ENCODE measurements at regions not wholly inside any gene's neighbourhood (a gene's known extent, or its start where the extent isn't known, plus 50 kb on each side); places are given as distances from the start of the nearest gene placed in this dataset.
A peak's percentile ranks its signal among the peaks of the same experiment; 100 is the strongest.

DNA sequence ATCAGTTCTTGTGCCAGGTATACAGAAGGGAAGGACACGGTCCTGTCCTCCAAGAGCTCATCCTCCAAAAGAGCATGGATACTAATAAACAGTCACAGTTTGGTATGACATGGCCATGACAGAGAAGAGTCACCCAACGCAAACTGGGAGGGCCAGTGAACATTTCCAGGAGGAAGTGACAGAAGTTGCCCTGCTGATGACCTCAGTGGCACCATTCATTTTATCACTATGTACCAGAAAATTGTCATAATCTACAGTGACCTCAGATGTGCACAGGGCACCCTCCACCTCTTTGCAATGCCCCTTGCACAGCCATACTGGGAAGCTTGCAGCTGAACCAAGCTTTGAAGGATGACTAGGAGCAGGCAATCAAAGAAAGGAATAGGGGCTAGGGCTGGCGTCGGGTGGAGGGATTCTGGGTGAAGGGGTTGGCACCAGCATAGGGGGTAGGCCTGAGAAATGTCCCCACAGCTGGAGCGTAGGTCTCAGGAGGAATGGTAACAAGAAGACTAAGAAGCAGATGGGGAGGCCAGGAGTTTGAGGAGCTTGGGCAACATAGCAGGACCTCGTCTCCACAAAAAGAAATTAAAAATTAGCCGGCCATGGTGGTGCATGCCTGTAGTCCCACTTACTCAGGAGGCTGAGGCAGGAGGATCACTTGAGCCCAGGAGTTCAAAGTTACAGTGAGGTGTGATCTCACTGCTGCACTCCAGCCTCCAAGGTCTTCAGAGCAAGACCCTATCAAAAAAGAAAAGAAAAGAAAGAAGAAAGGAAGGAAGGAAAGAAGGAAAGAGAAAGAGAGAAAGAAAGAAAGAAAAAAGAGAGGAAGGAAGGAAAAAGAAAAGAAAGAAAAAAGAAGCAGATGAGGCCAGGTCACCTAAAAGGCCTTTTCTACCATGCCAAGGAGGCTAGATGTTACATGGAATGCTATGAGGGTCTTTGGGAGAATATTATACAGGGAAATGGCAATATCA, 65.3 kb upstream of the SNX9 start:
- TF ChIP-seq, protein P1, sequence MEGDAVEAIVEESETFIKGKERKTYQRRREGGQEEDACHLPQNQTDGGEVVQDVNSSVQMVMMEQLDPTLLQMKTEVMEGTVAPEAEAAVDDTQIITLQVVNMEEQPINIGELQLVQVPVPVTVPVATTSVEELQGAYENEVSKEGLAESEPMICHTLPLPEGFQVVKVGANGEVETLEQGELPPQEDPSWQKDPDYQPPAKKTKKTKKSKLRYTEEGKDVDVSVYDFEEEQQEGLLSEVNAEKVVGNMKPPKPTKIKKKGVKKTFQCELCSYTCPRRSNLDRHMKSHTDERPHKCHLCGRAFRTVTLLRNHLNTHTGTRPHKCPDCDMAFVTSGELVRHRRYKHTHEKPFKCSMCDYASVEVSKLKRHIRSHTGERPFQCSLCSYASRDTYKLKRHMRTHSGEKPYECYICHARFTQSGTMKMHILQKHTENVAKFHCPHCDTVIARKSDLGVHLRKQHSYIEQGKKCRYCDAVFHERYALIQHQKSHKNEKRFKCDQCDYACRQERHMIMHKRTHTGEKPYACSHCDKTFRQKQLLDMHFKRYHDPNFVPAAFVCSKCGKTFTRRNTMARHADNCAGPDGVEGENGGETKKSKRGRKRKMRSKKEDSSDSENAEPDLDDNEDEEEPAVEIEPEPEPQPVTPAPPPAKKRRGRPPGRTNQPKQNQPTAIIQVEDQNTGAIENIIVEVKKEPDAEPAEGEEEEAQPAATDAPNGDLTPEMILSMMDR (conservative IDR thresholded peaks at IDR 0.05; ENCODE audit: control insufficient read depth, insufficient read depth, low read depth, low read length) = no peak
- no peak for DNase-seq (ENCODE audit: low read depth)
- H3K4me3 ChIP-seq (ENCODE audit: control insufficient read depth, low read depth, low read length) = no peak overlapping the region

DNA sequence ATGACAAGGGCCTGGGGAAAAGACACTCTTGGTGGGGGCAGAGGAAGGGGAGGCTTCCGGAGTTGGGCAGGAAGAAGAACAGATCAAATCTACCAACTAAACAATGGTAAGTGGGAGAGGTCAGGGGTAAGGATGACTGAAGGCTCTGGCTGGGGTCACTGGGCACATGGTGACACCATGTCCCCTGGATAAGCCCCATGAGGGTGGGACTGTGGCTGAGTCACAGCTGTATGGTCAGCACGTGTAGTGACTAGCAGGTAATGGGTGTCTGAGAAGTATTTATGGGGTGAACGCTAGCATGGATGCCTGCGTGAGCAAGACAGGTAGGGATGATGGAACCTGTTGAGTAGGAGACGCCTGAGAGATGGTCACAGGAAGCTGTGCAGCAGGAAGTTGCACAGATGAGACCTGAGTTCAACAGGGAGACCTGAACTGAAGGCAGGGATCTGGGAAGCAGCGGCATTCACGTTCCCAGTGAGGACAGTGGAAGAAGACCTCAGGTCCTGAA, 64.5 kb upstream of the SNX9 start:
- TF ChIP-seq, protein P1 (conservative IDR thresholded peaks at IDR 0.05; ENCODE audit: control insufficient read depth, insufficient read depth, low read depth, low read length) = no peak
- DNase-seq (ENCODE audit: low read depth) = no peak

DNA sequence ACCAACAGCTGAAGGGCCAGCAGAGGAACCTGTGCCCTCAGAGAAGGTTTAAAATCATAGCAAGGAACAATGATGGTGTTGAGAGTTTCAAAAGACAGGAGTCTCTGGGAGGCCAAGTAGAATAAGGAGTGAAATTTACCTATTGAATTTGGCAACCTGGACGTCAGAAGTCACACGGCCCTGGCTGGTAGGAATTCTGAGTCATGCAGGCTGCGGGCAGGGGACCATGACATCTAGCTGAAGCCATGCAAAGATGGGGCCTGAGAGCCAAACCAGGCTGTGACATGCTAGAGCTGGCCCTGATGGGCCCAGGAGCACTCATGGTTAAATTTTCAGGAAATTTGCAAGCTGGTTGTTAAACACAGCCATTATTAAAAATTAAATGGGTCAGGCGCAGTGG, 64.0 kb upstream of the SNX9 start:
- H3K4me3 ChIP-seq (ENCODE audit: control insufficient read depth, low read depth, low read length) = no peak overlapping the region
- DNase-seq (ENCODE audit: low read depth) = no peak
- TF ChIP-seq, protein P1 (conservative IDR thresholded peaks at IDR 0.05; ENCODE audit: control insufficient read depth, insufficient read depth, low read depth, low read length) = no peak

More for the DNA sequence above, 64.5 kb upstream of the SNX9 start:
- H3K4me3 ChIP-seq (ENCODE audit: control insufficient read depth, low read depth, low read length) = no peak overlapping the region

DNA sequence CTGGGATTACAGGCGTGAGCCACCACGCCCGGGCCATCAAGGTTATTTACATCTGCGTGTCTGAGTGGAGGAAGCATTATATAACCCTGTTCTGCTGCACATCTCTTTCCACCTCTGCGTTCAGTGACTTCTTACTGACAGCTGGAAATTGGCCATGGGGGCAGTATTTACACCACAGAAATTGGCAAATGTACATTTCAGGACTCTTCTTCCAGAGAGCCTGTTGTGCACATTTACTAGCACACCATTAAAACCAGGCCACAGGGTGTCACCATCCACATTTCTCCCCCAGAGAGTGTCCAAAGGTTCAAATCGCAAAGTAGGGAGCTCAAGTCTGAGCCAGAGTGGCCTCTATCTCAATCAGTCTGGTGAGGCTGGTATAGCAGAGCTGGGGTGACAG, 62.9 kb upstream of the SNX9 start:
- DNase-seq (ENCODE audit: low read depth) = no peak
- no peak overlapping the region for H3K4me3 ChIP-seq (ENCODE audit: control insufficient read depth, low read depth, low read length)
- TF ChIP-seq, protein P1 (conservative IDR thresholded peaks at IDR 0.05; ENCODE audit: control insufficient read depth, insufficient read depth, low read depth, low read length) = no peak

DNA sequence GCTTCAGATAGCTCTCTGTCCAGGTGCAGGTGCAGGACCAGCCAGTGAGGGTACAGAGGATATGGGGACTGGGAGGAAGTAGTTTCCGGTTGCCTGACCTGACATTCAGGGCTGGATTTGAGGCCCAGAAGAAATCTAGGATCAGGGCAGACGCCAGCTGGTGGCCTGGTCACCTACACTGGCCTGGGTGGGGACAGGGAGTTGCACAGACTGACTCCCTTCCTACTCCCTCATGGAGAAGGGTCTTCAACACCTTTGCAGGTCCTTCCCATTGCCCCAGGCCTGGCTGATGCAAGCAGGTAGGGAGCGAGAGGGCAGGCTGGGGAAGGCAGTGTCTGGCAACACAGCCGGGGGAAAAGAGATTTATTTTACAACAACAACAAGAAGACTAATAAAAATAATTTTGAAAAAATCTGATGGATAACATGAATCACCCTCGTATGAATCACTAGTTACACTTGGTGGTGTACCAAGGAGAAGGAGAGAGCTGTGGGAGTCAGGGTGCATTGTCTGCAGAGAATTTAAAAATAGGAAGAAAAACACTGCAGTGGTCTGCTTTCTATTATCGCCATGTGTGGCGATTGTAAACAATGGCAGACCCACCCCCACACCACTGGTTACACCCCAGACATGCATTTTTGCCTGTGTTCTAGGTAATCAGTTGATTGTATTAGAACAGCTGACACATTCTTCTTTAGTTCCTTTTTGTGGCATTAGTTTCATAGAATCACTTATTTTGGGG, 62.3 kb upstream of the SNX9 start:
- DNase-seq (ENCODE audit: low read depth) = peak; percentile 95
- H3K4me3 ChIP-seq (ENCODE audit: control insufficient read depth, low read depth, low read length) = no peak overlapping the region
- TF ChIP-seq, protein P1 (conservative IDR thresholded peaks at IDR 0.05; ENCODE audit: control insufficient read depth, insufficient read depth, low read depth, low read length) = no peak

DNA sequence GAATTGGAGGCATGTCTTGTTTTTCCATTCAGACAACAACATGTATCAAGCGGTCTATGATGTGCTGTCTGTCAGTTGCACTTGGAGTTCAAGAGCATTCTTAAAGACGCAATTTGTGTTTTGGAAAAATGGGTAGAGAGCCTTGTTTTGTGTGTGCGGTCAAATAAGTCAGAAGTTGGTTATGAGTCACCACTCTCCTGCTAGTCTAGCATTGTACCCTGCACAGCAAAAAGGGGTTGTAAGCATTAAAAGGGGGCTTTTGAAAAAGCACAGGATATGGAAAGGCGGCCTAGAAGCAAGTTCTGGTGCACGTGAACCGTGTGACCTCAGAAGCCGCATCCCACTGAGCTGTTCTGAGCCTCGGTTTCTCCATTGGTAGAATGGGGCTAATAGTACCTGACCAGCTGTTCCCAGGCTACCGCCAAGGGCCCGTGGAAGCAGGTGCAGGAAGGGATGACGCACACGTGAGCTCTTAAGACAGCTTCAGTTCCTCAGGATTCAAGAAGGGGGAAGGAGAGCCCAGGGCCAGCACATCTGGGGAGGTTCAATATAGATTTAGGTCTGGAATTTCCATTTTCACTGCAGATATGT, 61.6 kb upstream of the SNX9 start:
- TF ChIP-seq, protein P1 (conservative IDR thresholded peaks at IDR 0.05; ENCODE audit: control insufficient read depth, insufficient read depth, low read depth, low read length) = no peak
- DNase-seq (ENCODE audit: low read depth) = peak; percentile 93
- H3K4me3 ChIP-seq (ENCODE audit: control insufficient read depth, low read depth, low read length) = no peak overlapping the region

Measured in fibroblast of mammary gland (primary cell).